Esophagus squamous epithelium (tissue), 4 donors: ENCODE measurements at regions not wholly inside any gene's neighbourhood (a gene's known extent, or its start where the extent isn't known, plus 50 kb on each side); places are given as distances from the start of the nearest gene placed in this dataset.

Experiments used
- CTCF ChIP-seq, 6 experiments: fragments of 450-650 bp in 4 of 6; fragments of 200-600 bp in 2 of 6; sonication (generic) in 2 of 6; IDR thresholded peaks; one replicate each; pipeline ENCODE4 v1.5.1; 2016 to 2019; ENCODE audit warnings: antibody characterized with exemption in 6 of 6, mild to moderate bottlenecking in 4 of 6, moderate library complexity in 4 of 6
- POLR2A ChIP-seq, 4 donors: fragments of 450-650 bp; IDR thresholded peaks; one replicate each; pipeline ENCODE4 v1.6.1; 2017; ENCODE audit warnings: antibody characterized with exemption in 4 of 4, mild to moderate bottlenecking in 4 of 4, moderate library complexity in 3 of 4

DNA sequence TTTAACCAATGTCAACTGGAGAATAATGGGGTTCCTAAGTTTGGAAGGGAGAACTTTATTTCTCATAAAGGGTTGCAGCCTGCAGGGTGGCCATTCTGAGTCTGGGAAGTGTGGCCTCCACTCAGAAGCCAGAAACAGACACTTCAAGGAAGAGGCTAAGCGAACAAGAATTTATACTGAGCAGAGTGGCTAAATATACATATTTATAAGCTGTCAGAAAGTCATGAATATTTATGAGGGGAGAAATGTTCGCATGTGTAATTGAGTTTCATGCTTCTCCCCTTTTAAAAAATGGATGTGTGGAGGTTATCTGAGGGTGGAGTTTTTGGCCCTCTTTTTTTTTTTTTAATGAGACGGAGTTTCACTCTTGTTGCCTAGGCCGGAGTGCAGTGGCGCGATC is 78.1 kb upstream of the PLAC8 start:
- TF ChIP-seq POLR2A (IDR thresholded peaks at IDR 0.05) (no peak), CTCF (IDR thresholded peaks at IDR 0.05) (no peak)
